OCI-LY1 (cell line): ENCODE measurements at regions not wholly inside any gene's neighbourhood (a gene's known extent, or its start where the extent isn't known, plus 50 kb on each side); places are given as distances from the start of the nearest gene placed in this dataset.

Experiments
- EZH2 ChIP-seq: fragments of 200-600 bp; sonication (generic), shearing (Covaris generic); IDR thresholded peaks from 2 replicates; pipeline ENCODE4 v1.8.0; 2017; ENCODE audit warnings: borderline replicate concordance, mixed run types, mild to moderate bottlenecking, antibody characterized with exemption, low read length, moderate library complexity, mixed read lengths
- TF ChIP-seq, protein P1 (sequence below): fragments of 200-600 bp; sonication (generic), shearing (Covaris generic); IDR thresholded peaks from 2 replicates; pipeline ENCODE4 v1.5.1; 2017; ENCODE audit warnings: mild to moderate bottlenecking, antibody characterized with exemption, low read length, moderate library complexity, mixed read lengths

DNA sequence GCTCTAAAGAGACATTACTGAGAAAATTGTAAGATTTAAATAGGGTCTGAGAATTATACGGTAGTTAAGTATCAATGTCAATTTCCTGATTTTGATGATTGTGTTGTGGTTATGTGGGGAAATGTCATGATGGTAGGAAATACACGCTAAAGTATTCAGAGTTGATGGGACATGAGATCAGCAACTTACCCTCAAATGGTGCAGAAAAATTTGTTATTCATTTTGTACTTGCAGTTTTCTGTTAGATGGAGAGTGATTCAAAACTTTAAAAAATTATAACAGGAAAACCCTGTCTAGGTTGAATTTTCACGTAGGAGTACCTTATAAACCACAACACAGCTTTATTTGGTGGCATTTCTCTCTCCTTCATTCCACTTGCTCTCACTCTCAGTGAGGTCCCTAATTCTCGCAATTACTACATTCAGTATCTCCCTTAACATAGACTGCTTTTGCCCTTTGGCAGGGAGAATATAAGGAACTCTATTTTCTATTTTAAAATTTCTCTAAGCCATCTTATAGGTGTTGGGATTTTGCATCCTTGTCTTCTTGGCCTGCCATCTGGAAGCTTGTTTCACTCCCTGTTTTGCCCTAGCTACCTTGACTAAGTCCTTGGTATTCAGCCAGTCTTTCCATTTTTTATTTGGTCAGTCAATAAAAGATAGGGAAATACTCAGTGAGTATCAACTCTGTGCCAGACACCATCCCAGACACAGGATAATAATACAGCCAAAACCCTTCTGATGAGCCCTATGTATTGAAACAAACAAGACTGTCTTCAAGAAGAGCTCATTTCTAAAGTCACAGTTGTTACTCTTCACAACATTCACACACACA, 550.6 kb upstream of the ACVR2A start:
- TF ChIP-seq, protein P1, sequence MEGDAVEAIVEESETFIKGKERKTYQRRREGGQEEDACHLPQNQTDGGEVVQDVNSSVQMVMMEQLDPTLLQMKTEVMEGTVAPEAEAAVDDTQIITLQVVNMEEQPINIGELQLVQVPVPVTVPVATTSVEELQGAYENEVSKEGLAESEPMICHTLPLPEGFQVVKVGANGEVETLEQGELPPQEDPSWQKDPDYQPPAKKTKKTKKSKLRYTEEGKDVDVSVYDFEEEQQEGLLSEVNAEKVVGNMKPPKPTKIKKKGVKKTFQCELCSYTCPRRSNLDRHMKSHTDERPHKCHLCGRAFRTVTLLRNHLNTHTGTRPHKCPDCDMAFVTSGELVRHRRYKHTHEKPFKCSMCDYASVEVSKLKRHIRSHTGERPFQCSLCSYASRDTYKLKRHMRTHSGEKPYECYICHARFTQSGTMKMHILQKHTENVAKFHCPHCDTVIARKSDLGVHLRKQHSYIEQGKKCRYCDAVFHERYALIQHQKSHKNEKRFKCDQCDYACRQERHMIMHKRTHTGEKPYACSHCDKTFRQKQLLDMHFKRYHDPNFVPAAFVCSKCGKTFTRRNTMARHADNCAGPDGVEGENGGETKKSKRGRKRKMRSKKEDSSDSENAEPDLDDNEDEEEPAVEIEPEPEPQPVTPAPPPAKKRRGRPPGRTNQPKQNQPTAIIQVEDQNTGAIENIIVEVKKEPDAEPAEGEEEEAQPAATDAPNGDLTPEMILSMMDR, result no peak
- TF ChIP-seq EZH2, result no peak
